ENCODE measurements at regions not wholly inside any gene's neighbourhood (a gene's known extent, or its start where the extent isn't known, plus 50 kb on each side); places are given as distances from the start of the nearest gene placed in this dataset.
"Not testable (repeated sequence)": the region's sequence is repeated elsewhere in the genome, so short reads cannot be mapped to it uniquely, and the experiment has no call there.

- TF ChIP-seq CTCF (IDR thresholded peaks at IDR 0.05; ENCODE audit: control extremely low read depth in 1 of 3, insufficient read depth in 1 of 3, low read depth in 1 of 3, low read length in 3 of 3); POLR2AphosphoS5 (IDR thresholded peaks at IDR 0.05; ENCODE audit: low read depth, low read length); CREB1 (IDR thresholded peaks at IDR 0.05); TAF1 (IDR thresholded peaks at IDR 0.05; ENCODE audit: low read depth, low read length): not testable (repeated sequence)
Observed at GRCh38 chr3:195991243-195991642, 82.9 kb upstream of the TNK2 start.

Data from H1 (cell line).